ENCODE measurements at regions not wholly inside any gene's neighbourhood (a gene's known extent, or its start where the extent isn't known, plus 50 kb on each side); places are given as distances from the start of the nearest gene placed in this dataset.

GRCh38 chr15:77818484-77819047 lies 185.9 kb upstream of the LINGO1 start:
- Histone ChIP-seq H3K27ac (no peak overlapping the region), H3K36me3 (no peaks in the 10 kb centered on the region), H3K27me3 (replicated peaks) (peaks cover 57% of the 10 kb centered on the region), H3K4me3 (no peak overlapping the region), H3K4me1 (replicated peaks) (peaks cover 8% of the 10 kb centered on the region), H3K9me3 (replicated peaks) (no peaks in the 10 kb centered on the region)
- DNase-seq (ENCODE audit: low read depth in 1 of 2, low spot score in 2 of 2): no peak

GRCh38 chr15:77817434-77817833 lies 184.7 kb upstream of the LINGO1 start:
- Histone ChIP-seq H3K4me3 (no peak overlapping the region), H3K4me1 (replicated peaks) (peaks cover 8% of the 10 kb centered on the region), H3K36me3 (no peaks in the 10 kb centered on the region), H3K27ac (no peak overlapping the region), H3K9me3 (replicated peaks) (no peaks in the 10 kb centered on the region), H3K27me3 (replicated peaks) (peaks cover 57% of the 10 kb centered on the region)
- DNase-seq (ENCODE audit: low read depth in 1 of 2, low spot score in 2 of 2): no peak

GRCh38 chr15:77816983-77817382 lies 184.3 kb upstream of the LINGO1 start:
- Histone ChIP-seq H3K4me3 (no peak overlapping the region), H3K27me3 (replicated peaks) (peaks cover 57% of the 10 kb centered on the region), H3K36me3 (no peaks in the 10 kb centered on the region), H3K9me3 (replicated peaks) (no peaks in the 10 kb centered on the region), H3K4me1 (replicated peaks) (peaks cover 8% of the 10 kb centered on the region), H3K27ac (no peak overlapping the region)
- no peak for DNase-seq (ENCODE audit: low read depth in 1 of 2, low spot score in 2 of 2)

- H3K4me1 ChIP-seq (replicated peaks): peaks cover 4% of the 10 kb centered on the region
- no peaks in the 10 kb centered on the region for H3K9me3 ChIP-seq (replicated peaks)
- H3K4me3 ChIP-seq: no peak overlapping the region
- no peaks in the 10 kb centered on the region for H3K36me3 ChIP-seq
- no peak overlapping the region for H3K27ac ChIP-seq
- no peak for DNase-seq (ENCODE audit: low read depth in 1 of 2, low spot score in 2 of 2)
- peaks cover 38% of the 10 kb centered on the region for H3K27me3 ChIP-seq (replicated peaks)
These were observed 182.3 kb upstream of the LINGO1 start for GRCh38 chr15:77815015-77815414.

GRCh38 chr15:77812664-77813063 lies 180.0 kb upstream of the LINGO1 start:
- Histone ChIP-seq H3K4me1 (replicated peaks) (no peaks in the 10 kb centered on the region), H3K36me3 (no peaks in the 10 kb centered on the region), H3K4me3 (no peak overlapping the region), H3K27ac (no peak overlapping the region), H3K9me3 (replicated peaks) (no peaks in the 10 kb centered on the region), H3K27me3 (replicated peaks) (peaks cover 19% of the 10 kb centered on the region)
- DNase-seq (ENCODE audit: low read depth in 1 of 2, low spot score in 2 of 2): no peak

DNA sequence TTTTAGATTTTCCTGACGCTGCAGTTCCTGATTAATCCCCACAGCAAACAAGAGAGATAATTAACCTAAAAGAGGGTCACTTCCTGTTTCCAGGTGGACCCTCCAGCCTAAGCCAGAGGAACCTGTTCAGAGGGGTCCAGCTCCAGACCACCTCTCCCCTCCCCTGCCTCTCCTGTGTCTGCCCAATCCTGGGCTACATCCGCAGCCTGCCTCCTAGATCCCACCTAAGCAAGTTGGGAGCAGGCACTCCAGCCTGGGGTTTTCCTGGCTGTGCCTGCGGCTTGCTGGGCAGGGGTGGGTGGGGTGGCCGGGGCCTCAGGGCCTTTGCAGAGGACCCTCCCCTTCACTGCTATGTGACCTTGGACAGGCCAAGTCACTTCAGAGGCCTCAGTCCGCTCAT lies 178.6 kb upstream of the LINGO1 start:
- Histone ChIP-seq H3K36me3 (no peaks in the 10 kb centered on the region), H3K4me3 (no peak overlapping the region), H3K4me1 (replicated peaks) (no peaks in the 10 kb centered on the region), H3K9me3 (replicated peaks) (no peaks in the 10 kb centered on the region), H3K27ac (no peak overlapping the region), H3K27me3 (replicated peaks) (peaks cover 8% of the 10 kb centered on the region; the same call in 1 of the 2 replicates)
- DNase-seq (ENCODE audit: low read depth in 1 of 2, low spot score in 2 of 2): no peak

DNA sequence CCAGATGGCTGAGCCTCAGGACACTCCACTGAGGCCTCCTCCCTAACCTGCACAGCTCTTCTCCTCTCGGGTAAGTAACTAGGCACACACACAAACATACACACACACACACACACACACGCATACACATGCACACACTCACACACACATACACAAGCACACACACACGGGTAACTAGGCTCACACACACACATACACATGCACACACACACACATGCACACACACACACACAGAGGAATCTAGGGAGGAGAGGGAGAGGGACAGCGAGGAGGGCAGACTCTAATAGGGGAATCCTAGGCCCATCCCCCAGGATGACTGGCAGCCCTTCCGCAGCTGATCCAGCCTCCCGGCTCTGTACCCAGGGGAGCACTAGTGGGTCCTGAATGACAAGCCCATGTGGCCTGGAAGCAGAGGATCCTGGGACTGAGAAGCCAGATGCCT lies 177.4 kb upstream of the LINGO1 start:
- DNase-seq (ENCODE audit: low read depth in 1 of 2, low spot score in 2 of 2): no peak
- H3K36me3 ChIP-seq: no peaks in the 10 kb centered on the region
- H3K4me1 ChIP-seq (replicated peaks): no peaks in the 10 kb centered on the region
- no peak overlapping the region for H3K27ac ChIP-seq
- H3K4me3 ChIP-seq: no peak overlapping the region
- peaks cover 9% of the 10 kb centered on the region for H3K27me3 ChIP-seq (replicated peaks)
- no peaks in the 10 kb centered on the region for H3K9me3 ChIP-seq (replicated peaks)

DNA sequence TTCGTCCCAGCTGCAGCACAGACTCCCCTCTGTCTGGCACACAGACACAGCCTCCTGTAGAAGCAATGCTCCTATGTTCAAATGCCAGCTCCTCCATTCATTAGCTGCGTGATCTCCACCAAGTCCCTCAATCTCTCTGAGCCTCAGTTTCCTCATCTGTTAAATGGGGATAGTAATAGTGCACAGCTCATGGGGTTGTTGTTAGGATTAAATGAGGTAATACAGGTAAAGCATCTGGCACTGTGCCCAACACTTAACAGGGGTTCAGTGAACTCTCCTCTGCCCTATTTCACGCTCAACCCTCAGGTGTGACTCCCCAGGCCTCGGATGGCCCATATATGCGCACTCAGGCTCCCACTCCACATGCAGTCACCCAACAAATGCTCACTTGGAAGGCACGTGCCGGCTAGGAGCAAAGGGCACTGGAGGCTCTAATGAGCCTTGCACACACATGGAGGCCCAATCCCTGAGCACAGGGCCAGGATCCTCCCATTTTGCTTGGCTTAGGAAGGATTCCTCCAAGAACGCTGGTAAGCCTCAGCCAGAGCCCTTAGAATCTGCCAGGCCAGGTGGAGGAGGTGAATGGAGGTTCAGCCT lies 176.0 kb upstream of the LINGO1 start:
- no peak overlapping the region for H3K27ac ChIP-seq

GRCh38 chr15:77808075-77808474 lies 175.4 kb upstream of the LINGO1 start:
- H3K4me1 ChIP-seq (replicated peaks): no peaks in the 10 kb centered on the region
- no peaks in the 10 kb centered on the region for H3K36me3 ChIP-seq
- no peaks in the 10 kb centered on the region for H3K9me3 ChIP-seq (replicated peaks)

More for the DNA sequence above, 176.0 kb upstream of the LINGO1 start:
- H3K4me1 ChIP-seq (replicated peaks): no peaks in the 10 kb centered on the region
- no peaks in the 10 kb centered on the region for H3K9me3 ChIP-seq (replicated peaks)
- DNase-seq (ENCODE audit: low read depth in 1 of 2, low spot score in 2 of 2): no peak
- no peaks in the 10 kb centered on the region for H3K36me3 ChIP-seq
- H3K27me3 ChIP-seq (replicated peaks): peaks cover 9% of the 10 kb centered on the region
- H3K4me3 ChIP-seq: no peak overlapping the region

DNA sequence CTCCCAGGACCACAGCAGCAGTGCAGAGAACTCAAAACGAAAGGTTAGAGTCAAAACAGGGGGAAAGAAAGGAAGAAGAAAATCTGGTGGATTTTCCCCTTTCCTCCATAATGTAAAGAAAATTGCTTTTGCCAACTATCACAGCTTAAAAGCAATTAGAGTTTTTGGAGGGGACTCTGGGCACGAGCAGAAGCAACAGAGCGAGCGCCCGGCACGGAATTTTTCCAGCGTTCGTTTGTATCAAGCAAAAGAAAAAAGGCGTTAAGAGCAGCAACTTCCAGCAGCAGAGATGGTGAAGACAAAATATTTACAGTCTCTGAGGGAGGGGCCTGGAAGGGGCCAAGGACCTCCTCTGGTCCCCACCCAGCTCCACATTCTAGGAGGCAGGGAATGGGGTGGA lies 174.9 kb upstream of the LINGO1 start:
- Histone ChIP-seq H3K36me3 (no peaks in the 10 kb centered on the region), H3K4me1 (replicated peaks) (no peaks in the 10 kb centered on the region)

More at GRCh38 chr15:77808075-77808474, 175.4 kb upstream of the LINGO1 start:
- Histone ChIP-seq H3K27ac (no peak overlapping the region), H3K27me3 (replicated peaks) (peaks cover 9% of the 10 kb centered on the region), H3K4me3 (no peak overlapping the region)
- no peak for DNase-seq (ENCODE audit: low read depth in 1 of 2, low spot score in 2 of 2)

GRCh38 chr15:77807115-77807514 lies 174.4 kb upstream of the LINGO1 start:
- Histone ChIP-seq H3K4me1 (replicated peaks) (no peaks in the 10 kb centered on the region), H3K36me3 (no peaks in the 10 kb centered on the region)
- DNase-seq (ENCODE audit: low read depth in 1 of 2, low spot score in 2 of 2): no peak

More for the DNA sequence above, 174.9 kb upstream of the LINGO1 start:
- Histone ChIP-seq H3K27me3 (replicated peaks) (peaks cover 9% of the 10 kb centered on the region), H3K27ac (no peak overlapping the region), H3K4me3 (no peak overlapping the region), H3K9me3 (replicated peaks) (no peaks in the 10 kb centered on the region)
- no peak for DNase-seq (ENCODE audit: low read depth in 1 of 2, low spot score in 2 of 2)

GRCh38 chr15:77804210-77804609 lies 171.5 kb upstream of the LINGO1 start:
- no peak overlapping the region for H3K4me3 ChIP-seq
- no peak overlapping the region for H3K27ac ChIP-seq
- H3K9me3 ChIP-seq (replicated peaks): no peaks in the 10 kb centered on the region
- no peaks in the 10 kb centered on the region for H3K4me1 ChIP-seq (replicated peaks)
- peaks cover 18% of the 10 kb centered on the region for H3K27me3 ChIP-seq (replicated peaks)
- DNase-seq (ENCODE audit: low read depth in 1 of 2, low spot score in 2 of 2): no peak
- H3K36me3 ChIP-seq: no peaks in the 10 kb centered on the region

More at GRCh38 chr15:77807115-77807514, 174.4 kb upstream of the LINGO1 start:
- Histone ChIP-seq H3K4me3 (no peak overlapping the region), H3K27me3 (replicated peaks) (peaks cover 9% of the 10 kb centered on the region), H3K27ac (no peak overlapping the region), H3K9me3 (replicated peaks) (no peaks in the 10 kb centered on the region)

GRCh38 chr15:77803487-77803886 lies 170.8 kb upstream of the LINGO1 start:
- Histone ChIP-seq H3K27ac (no peak overlapping the region), H3K36me3 (no peaks in the 10 kb centered on the region), H3K4me3 (no peak overlapping the region), H3K9me3 (replicated peaks) (no peaks in the 10 kb centered on the region), H3K27me3 (replicated peaks) (peaks cover 16% of the 10 kb centered on the region), H3K4me1 (replicated peaks) (no peaks in the 10 kb centered on the region)
- no peak for DNase-seq (ENCODE audit: low read depth in 1 of 2, low spot score in 2 of 2)

DNA sequence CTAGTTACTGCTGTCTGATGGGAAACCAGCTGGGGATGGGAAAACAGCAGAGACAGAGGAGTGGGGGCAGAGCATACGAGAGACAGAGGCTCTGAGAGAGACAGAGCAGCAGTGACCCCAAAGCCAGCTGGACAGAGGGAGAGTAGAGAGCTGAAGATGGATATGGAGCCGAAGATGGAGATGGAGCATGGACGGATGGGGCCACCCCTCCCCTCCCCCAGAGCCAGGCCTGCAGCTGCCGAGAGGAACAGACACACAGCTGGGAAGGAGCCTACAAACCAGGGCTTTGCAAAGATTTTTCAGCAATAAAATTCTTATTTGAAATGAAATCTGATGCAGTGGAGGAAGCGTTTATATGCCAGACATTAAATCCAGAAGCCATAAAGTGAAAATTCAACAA lies 167.6 kb upstream of the LINGO1 start:
- H3K4me1 ChIP-seq (replicated peaks): no peaks in the 10 kb centered on the region
- no peak overlapping the region for H3K27ac ChIP-seq
- H3K36me3 ChIP-seq: no peaks in the 10 kb centered on the region
- peaks cover 14% of the 10 kb centered on the region; the same call in 1 of the 2 replicates for H3K27me3 ChIP-seq (replicated peaks)
- H3K4me3 ChIP-seq: no peak overlapping the region
- no peaks in the 10 kb centered on the region for H3K9me3 ChIP-seq (replicated peaks)
- DNase-seq (ENCODE audit: low read depth in 1 of 2, low spot score in 2 of 2): no peak
